Lower lobe of right lung (tissue), 2 donors: ENCODE measurements at regions not wholly inside any gene's neighbourhood (a gene's known extent, or its start where the extent isn't known, plus 50 kb on each side); places are given as distances from the start of the nearest gene placed in this dataset.

ENCODE experiments used
- ATAC-seq, 2 donors: fragments of 200-7000 bp; cut with Tn5 transposase; one replicate each; pipeline ENCODE4 v1.9.1; 2020 to 2022; ENCODE audit warnings: mild to moderate bottlenecking in 2 of 2, moderate library complexity in 2 of 2
- DNase-seq: peaks from one replicate; pipeline ENCODE4 v3.0.0-alpha.2; 2020
- H3K27ac ChIP-seq: fragments of 200-600 bp; one replicate; pipeline ENCODE4 v1.8.0; 2022
- H3K27me3 ChIP-seq: fragments of 200-600 bp; one replicate; pipeline ENCODE4 v1.8.0; 2022; ENCODE audit warnings: low read depth
- H3K36me3 ChIP-seq: fragments of 200-600 bp; one replicate; pipeline ENCODE4 v1.8.0; 2022; ENCODE audit warnings: mild to moderate bottlenecking
- H3K4me1 ChIP-seq: fragments of 200-600 bp; one replicate; pipeline ENCODE4 v1.8.0; 2022
- H3K4me3 ChIP-seq: fragments of 200-600 bp; one replicate; pipeline ENCODE4 v1.8.0; 2022; ENCODE audit warnings: mild to moderate bottlenecking
- H3K9me3 ChIP-seq: fragments of 200-600 bp; one replicate; pipeline ENCODE4 v1.8.0; 2022
- CTCF ChIP-seq: fragments of 200-600 bp; IDR thresholded peaks from one replicate; pipeline ENCODE4 v1.8.0; 2022; ENCODE audit warnings: antibody characterized with exemption, mild to moderate bottlenecking
- intact Hi-C: fragments of 100-400 bp; cut with DNase I; formaldehyde crosslinking; loops from one replicate; pipeline ENCODE4 v1.11.0; 2022
- donor health status: DM: no; HTN: yes; CAD: no; lungs with severe emphysema.

- intact Hi-C loops = no loop called here
- H3K27me3 ChIP-seq = no peaks in the 10 kb centered on the region
- ATAC-seq (no peak), DNase-seq (no peak)
- no peak for TF ChIP-seq CTCF
- H3K9me3 ChIP-seq = no peaks in the 10 kb centered on the region
- H3K4me1 ChIP-seq = no peaks in the 10 kb centered on the region
- no peak overlapping the region for H3K27ac ChIP-seq
- no peak overlapping the region for H3K4me3 ChIP-seq
- no peaks in the 10 kb centered on the region for H3K36me3 ChIP-seq
Measured at GRCh38 chr5:87102841-87103240, 164.8 kb upstream of the RASA1 start.

- Histone ChIP-seq H3K4me1 (no peaks in the 10 kb centered on the region), H3K36me3 (no peaks in the 10 kb centered on the region), H3K9me3 (no peaks in the 10 kb centered on the region), H3K4me3 (no peak overlapping the region), H3K27ac (no peak overlapping the region), H3K27me3 (no peaks in the 10 kb centered on the region)
- no peak for DNase-seq
- ATAC-seq = no peak
- intact Hi-C loops = no loop called here
- TF ChIP-seq CTCF = no peak
Measured at GRCh38 chr5:87103616-87104287, 163.9 kb upstream of the RASA1 start.

- no peak for TF ChIP-seq CTCF
- H3K9me3 ChIP-seq = no peaks in the 10 kb centered on the region
Measured at GRCh38 chr5:87105577-87105976, 162.1 kb upstream of the RASA1 start.

GRCh38 chr5:87109746-87110145 lies 157.9 kb upstream of the RASA1 start:
- DNase-seq = no peak
- peak in 1 of 2 donors; percentile 65 for ATAC-seq
- intact Hi-C loops = no loop called here

More at GRCh38 chr5:87105577-87105976, 162.1 kb upstream of the RASA1 start:
- DNase-seq = no peak
- H3K27me3 ChIP-seq = no peaks in the 10 kb centered on the region
- no peaks in the 10 kb centered on the region for H3K4me1 ChIP-seq
- H3K27ac ChIP-seq = no peak overlapping the region
- H3K36me3 ChIP-seq = no peaks in the 10 kb centered on the region
- H3K4me3 ChIP-seq = no peak overlapping the region
- no peak for ATAC-seq
- intact Hi-C loops = no loop called here

GRCh38 chr5:87110721-87111120 lies 157.0 kb upstream of the RASA1 start:
- Histone ChIP-seq H3K9me3 (no peaks in the 10 kb centered on the region), H3K36me3 (no peaks in the 10 kb centered on the region), H3K4me1 (no peaks in the 10 kb centered on the region), H3K27ac (no peak overlapping the region), H3K4me3 (no peak overlapping the region), H3K27me3 (no peaks in the 10 kb centered on the region)
- DNase-seq (no peak), ATAC-seq (no peak)
- intact Hi-C loops = no loop called here
- TF ChIP-seq CTCF = no peak

More at GRCh38 chr5:87109746-87110145, 157.9 kb upstream of the RASA1 start:
- no peaks in the 10 kb centered on the region for H3K9me3 ChIP-seq
- H3K27me3 ChIP-seq = no peaks in the 10 kb centered on the region
- H3K36me3 ChIP-seq = no peaks in the 10 kb centered on the region
- H3K4me1 ChIP-seq = no peaks in the 10 kb centered on the region
- H3K27ac ChIP-seq = no peak overlapping the region
- no peak for TF ChIP-seq CTCF
- no peak overlapping the region for H3K4me3 ChIP-seq
